ENCODE measurements at regions not wholly inside any gene's neighbourhood (a gene's known extent, or its start where the extent isn't known, plus 50 kb on each side); places are given as distances from the start of the nearest gene placed in this dataset.

DNA sequence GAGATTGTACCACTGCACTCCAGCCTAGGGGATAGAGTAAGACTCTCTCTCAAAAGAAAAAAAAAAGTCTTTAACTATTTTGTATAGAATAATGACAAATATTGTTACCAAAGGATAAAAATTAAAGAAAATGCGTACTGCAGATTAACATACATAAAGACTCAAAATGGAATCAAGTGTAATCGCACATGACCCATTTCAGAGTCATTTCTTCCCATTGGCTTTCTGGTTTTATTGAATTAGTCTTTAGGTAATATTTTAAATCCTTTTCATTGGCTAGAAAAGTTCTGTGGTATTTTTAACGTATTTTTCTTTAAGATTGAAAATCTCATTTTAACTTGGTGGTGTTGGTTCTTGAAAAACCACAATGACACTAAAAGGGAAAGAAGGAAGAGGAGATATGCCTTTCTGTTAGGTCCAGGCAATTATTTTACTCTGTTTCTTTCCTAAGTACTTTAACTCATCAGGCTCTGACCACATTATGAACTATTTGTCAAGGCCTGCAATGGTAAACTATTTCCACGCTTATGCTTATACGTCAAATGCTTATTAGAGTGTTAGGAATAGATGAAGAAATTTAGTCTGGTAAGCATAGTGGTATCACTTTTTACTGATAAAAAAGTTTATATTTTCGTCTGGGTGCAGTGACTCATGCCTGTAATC is 52.3 kb downstream of the PLEKHG1 start:
- no peak for DNase-seq

- DNase-seq: no peak
Measured at GRCh38 chr6:150652848-150653613, 53.3 kb downstream of the PLEKHG1 start.

GRCh38 chr6:150654608-150655007 is 54.9 kb downstream of the PLEKHG1 start:
- DNase-seq: no peak

- DNase-seq: no peak
Measured at GRCh38 chr6:150656156-150656555, 56.5 kb downstream of the PLEKHG1 start.

- DNase-seq: no peak
Measured at GRCh38 chr6:150658421-150658820, 58.7 kb downstream of the PLEKHG1 start.

- DNase-seq: no peak
Measured at GRCh38 chr6:150659046-150659763, 59.5 kb downstream of the PLEKHG1 start.

DNA sequence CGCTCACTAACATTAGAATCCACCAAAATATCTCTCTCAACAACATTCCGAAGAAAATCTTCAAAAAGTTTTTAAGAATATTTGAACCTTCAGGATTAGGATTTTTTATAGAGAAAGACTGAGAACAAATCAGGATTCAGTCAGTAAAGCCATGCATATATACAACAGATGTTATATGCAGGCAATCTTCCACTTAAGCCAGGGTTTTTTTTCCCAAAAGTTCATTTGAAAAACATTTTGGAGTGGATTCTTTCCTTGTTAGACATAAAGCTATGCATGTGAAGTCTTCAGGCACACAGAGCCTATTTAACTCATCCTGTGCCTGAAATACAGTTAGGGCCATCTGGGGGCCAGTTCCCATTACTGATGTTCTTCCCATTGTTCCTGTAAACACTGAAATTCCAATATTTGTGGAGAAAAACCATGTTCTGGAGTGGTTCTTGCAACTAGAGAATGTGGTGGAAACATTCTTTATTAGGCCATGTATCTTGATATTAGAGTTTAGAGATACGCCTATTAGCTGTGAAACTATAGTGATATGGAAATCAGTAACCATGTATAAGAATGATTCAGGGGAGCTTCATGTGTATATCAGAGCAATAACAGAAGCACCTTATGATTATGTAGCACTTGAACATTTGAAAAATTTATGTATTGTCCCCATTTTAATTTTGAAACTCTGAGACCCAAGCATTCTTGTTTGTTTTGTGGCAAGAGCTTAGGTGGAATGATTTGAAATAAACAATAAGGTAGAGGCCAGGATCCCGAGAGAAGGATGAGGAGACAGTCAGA is 61.7 kb downstream of the PLEKHG1 start:
- no peak for DNase-seq

DNA sequence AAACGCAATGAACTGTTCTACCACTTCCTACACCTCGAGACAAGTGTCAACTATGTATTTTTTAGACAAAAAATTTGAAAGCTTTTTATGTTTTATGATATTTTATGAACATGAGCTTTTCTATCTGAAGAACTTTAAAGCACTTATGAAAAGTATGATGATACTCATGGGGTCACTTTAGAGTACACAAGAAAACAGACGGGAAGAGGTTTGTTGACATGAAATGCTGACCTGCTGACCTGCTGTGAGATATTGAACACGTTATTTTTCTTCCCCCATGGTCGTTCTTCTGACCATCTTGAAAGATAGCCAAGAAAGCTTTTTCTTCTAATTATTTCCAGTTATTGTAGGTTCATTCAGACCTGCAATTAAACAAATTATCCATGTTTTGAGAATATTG is 63.1 kb downstream of the PLEKHG1 start:
- no peak for DNase-seq

GRCh38 chr6:150664091-150664490 is 64.4 kb downstream of the PLEKHG1 start:
- no peak for DNase-seq

- no peak for DNase-seq
Measured at GRCh38 chr6:150666071-150666470, 66.4 kb downstream of the PLEKHG1 start.

DNA sequence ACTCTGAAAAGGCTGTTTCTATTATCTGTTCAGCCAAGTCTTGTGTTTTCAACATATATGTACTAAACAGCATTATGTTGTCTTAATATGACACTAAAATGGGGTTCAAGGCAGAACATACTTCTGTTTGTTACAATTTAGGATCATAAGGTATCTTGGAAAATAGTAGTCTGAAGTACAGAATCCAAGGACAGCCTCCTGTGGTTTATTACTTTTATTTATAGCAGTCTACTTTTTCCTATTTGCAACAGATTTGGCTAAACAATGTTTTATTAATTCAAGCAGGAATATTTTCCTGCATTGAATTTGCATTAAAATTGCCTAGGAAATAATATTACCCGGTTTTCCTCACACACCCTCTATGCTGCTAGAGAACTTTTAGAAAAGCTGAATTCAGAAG is 67.7 kb downstream of the PLEKHG1 start:
- no peak for DNase-seq

GRCh38 chr6:150667977-150668716 is 68.5 kb downstream of the PLEKHG1 start:
- no peak for DNase-seq

GRCh38 chr6:150668900-150669302 is 69.2 kb downstream of the PLEKHG1 start:
- DNase-seq: no peak

DNA sequence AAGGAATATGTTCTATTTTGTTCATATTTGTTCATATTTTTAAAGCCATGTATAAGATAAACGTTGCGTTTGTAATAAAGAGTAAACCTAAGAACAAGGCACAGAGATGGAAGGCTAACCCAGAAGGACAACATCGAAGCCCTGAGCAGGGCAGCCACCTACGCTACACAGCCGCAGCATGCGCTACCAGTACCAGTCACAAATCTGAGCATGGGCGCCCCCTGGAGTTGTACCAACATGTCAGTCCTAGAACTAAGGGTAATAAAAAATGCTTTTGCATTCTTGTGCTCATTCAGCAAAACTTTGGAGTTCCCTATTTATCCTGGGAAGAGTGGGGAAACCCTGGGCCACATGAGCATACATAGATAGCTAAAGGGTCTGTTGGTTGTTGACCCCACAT is 70.6 kb downstream of the PLEKHG1 start:
- DNase-seq: no peak

DNA sequence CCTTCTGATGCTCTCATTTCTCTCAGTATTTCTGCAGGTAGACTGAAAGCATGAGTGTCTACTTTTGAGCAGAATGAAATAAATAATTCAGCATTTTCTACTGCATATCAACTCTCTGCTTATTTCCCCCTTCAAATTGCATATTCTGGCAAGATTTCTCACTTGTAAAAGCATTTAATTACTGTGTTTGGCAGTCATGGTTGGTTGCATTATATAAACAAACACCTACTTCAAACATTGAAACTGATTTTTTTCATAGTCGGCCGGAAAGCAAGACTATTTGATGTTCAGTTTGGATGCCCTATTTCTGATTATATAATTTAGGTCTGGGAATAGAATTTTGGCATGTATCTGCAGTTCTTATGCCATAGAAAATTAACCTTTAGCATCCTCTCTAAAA is 73.1 kb downstream of the PLEKHG1 start:
- no peak for DNase-seq

GRCh38 chr6:150673720-150674346 is 74.1 kb downstream of the PLEKHG1 start:
- DNase-seq: no peak

DNA sequence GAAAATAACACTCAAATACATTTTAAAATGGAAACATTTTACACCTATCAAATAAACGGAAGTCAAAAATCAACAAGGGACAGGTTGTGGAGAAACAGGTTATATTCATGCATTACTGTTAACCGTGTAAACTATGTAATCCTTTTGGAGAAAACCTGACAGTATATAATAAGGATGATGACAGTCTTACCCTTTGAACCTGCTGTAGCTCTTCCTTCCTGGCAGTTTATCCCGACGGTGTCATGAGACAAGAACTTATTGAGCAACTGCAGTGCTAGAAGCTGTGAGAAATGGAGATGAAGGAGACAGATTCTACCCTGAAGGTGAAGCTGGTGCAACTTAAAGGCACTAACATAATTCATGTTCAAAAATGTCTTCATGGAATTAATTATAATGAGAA is 76.7 kb downstream of the PLEKHG1 start:
- no peak for DNase-seq

- DNase-seq: no peak
Measured at GRCh38 chr6:150676772-150677171, 77.1 kb downstream of the PLEKHG1 start.

DNA sequence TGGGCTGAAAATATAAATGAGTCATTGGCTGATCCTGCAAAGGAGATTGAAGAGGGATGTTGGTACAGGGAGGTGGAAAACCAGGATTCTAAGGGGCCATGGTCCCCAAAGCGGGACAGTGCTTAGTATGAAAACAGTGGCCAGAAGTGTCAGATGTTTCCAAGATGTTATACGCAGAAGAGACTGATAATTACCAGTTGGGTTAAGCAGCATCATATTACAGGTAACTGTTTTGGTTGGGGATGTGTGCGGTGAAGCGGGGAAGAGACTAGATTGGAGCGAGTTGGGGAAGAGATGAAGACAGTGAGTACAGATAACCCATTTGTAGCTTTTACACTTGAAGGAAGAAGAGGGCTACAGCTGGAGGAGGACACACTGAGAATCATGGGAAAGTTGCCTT is 80.8 kb downstream of the PLEKHG1 start:
- DNase-seq: no peak

GRCh38 chr6:150681578-150682395 is 82.1 kb downstream of the PLEKHG1 start:
- DNase-seq: no peak

GRCh38 chr6:150683320-150683719 is 83.6 kb downstream of the PLEKHG1 start:
- no peak for DNase-seq
